ENCODE measurements at regions not wholly inside any gene's neighbourhood (a gene's known extent, or its start where the extent isn't known, plus 50 kb on each side); places are given as distances from the start of the nearest gene placed in this dataset.

DNA sequence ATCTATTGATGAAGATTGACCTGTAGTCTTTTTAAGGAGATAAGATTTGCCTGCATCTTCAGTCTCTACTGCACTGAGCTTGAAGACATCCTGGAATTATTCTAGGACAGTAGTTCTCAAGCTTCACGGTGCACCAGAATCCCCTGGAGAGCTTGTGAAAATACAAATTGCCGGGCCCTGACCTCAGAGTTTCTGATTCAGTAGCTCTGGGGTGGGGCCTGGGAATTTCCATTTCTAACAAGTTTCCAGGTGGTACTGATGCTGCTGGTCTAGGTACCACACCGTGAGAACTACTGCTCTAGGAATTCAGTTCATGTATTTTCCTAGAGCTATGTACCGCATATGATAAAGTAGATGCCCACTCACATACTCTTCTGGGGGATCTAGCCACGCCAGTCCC lies 246.1 kb downstream of the HS3ST3B1 start:
- Histone ChIP-seq H2AFZ (ENCODE audit: low read length) (no peak overlapping the region), H3K27me3 (ENCODE audit: insufficient read depth, low read length) (no peaks in the 10 kb centered on the region; the same call in 1 of the 2 replicates), H3K9me3 (ENCODE audit: low read length) (no peaks in the 10 kb centered on the region), H3F3A (ENCODE audit: insufficient read depth, low read length) (no peaks in the 10 kb centered on the region), H3K4me1 (ENCODE audit: insufficient read depth, low read length, severe bottlenecking) (no peaks in the 10 kb centered on the region), H3K4me3 (ENCODE audit: low read depth, low read length, poor library complexity, severe bottlenecking) (no peak overlapping the region), H3K27ac (ENCODE audit: low read depth, low read length, poor library complexity, severe bottlenecking) (no peak overlapping the region), H3K9ac (ENCODE audit: low read length) (no peak overlapping the region), H3K36me3 (ENCODE audit: insufficient read depth, low read length) (no peaks in the 10 kb centered on the region), H3K4me2 (ENCODE audit: low read length) (no peak overlapping the region), H3K9me2 (ENCODE audit: low read depth, low read length) (no peaks in the 10 kb centered on the region), H3K79me2 (ENCODE audit: insufficient read depth, low read length) (no peaks in the 10 kb centered on the region), H4K20me1 (ENCODE audit: insufficient read depth, low read length) (no peaks in the 10 kb centered on the region)
- TF ChIP-seq, protein P1, sequence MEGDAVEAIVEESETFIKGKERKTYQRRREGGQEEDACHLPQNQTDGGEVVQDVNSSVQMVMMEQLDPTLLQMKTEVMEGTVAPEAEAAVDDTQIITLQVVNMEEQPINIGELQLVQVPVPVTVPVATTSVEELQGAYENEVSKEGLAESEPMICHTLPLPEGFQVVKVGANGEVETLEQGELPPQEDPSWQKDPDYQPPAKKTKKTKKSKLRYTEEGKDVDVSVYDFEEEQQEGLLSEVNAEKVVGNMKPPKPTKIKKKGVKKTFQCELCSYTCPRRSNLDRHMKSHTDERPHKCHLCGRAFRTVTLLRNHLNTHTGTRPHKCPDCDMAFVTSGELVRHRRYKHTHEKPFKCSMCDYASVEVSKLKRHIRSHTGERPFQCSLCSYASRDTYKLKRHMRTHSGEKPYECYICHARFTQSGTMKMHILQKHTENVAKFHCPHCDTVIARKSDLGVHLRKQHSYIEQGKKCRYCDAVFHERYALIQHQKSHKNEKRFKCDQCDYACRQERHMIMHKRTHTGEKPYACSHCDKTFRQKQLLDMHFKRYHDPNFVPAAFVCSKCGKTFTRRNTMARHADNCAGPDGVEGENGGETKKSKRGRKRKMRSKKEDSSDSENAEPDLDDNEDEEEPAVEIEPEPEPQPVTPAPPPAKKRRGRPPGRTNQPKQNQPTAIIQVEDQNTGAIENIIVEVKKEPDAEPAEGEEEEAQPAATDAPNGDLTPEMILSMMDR (IDR thresholded peaks at IDR 0.05; ENCODE audit: low read length) = no peak
- no peak for TF ChIP-seq EZH2 (IDR thresholded peaks at IDR 0.05; ENCODE audit: borderline replicate concordance, low read length)

DNA sequence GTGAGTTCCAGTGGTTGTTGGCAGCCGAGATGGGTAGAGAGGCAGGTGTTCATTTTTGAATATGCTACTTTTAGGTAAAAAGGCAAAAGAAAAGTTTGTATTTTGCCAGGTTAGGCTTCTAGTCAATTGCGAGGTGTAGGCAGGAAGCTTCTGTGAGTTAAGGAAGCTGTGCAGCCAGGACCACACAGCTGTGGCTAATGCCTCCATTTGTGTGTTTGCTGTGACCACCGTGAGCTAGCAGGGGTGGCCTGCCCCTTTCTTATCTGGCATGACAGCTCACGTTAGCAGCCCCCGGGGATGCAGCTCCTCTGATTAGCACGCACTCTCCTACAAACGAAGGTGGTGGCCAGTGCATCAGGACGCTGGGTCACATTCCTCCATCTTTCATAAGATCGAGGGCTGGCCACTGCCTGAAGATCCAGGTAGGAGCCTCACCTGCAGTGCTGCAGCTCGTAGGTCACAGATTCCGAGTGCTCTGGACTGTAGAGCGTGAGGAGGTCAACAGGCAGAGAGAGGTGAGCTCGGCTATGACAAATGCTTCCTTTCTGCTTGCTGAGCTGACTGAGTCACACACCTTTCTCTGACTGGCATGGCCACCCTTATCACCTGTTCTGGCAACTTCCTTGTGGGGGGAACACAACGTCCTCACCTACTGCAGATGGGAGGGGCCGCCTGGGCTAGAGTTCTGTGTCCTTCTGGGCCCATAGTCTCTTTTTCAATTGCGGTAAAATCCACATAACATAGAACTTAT lies 244.4 kb downstream of the HS3ST3B1 start:
- no peak overlapping the region for H2AFZ ChIP-seq (ENCODE audit: low read length)
- no peak overlapping the region for H3K27ac ChIP-seq (ENCODE audit: low read depth, low read length, poor library complexity, severe bottlenecking)
- no peaks in the 10 kb centered on the region; the same call in 1 of the 2 replicates for H3K27me3 ChIP-seq (ENCODE audit: insufficient read depth, low read length)
- H3F3A ChIP-seq (ENCODE audit: insufficient read depth, low read length) = no peaks in the 10 kb centered on the region
- H3K36me3 ChIP-seq (ENCODE audit: insufficient read depth, low read length) = no peaks in the 10 kb centered on the region
- no peaks in the 10 kb centered on the region for H3K79me2 ChIP-seq (ENCODE audit: insufficient read depth, low read length)
- H3K9ac ChIP-seq (ENCODE audit: low read length) = no peak overlapping the region
- H3K4me3 ChIP-seq (ENCODE audit: low read depth, low read length, poor library complexity, severe bottlenecking) = no peak overlapping the region
- no peak overlapping the region for H3K4me2 ChIP-seq (ENCODE audit: low read length)
- H3K9me3 ChIP-seq (ENCODE audit: low read length) = no peaks in the 10 kb centered on the region
- TF ChIP-seq EZH2 (IDR thresholded peaks at IDR 0.05; ENCODE audit: borderline replicate concordance, low read length) = no peak
- TF ChIP-seq, protein P1 (IDR thresholded peaks at IDR 0.05; ENCODE audit: low read length) = no peak
- H4K20me1 ChIP-seq (ENCODE audit: insufficient read depth, low read length) = no peaks in the 10 kb centered on the region
- no peaks in the 10 kb centered on the region for H3K9me2 ChIP-seq (ENCODE audit: low read depth, low read length)
- H3K4me1 ChIP-seq (ENCODE audit: insufficient read depth, low read length, severe bottlenecking) = no peaks in the 10 kb centered on the region

DNA sequence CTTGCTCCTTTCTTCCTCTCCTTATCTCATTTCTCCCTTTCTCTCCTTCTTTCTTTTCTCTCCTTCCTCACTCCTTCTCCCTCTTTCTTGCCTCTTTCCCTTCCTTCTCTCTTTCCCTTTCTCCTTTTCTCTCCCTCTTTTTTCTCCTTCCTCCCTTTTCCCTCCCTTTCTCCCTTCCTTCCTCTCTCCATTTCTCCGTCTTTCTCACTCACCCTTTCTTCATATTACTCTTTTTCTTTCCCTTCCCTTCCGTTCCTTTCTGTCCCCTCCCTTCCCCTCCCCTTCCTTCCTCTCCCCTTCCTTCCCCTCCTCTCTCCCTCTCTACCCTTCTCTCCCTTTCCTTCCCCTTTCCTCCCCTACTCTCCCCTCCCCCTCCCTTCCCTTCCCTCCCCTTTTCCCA lies 240.8 kb downstream of the HS3ST3B1 start:
- no peaks in the 10 kb centered on the region for H3K4me1 ChIP-seq (ENCODE audit: insufficient read depth, low read length, severe bottlenecking)
- H3K27me3 ChIP-seq (ENCODE audit: insufficient read depth, low read length) = no peaks in the 10 kb centered on the region; the same call in 1 of the 2 replicates
- H3K9ac ChIP-seq (ENCODE audit: low read length) = no peak overlapping the region
- H3K4me2 ChIP-seq (ENCODE audit: low read length) = no peak overlapping the region
- no peak overlapping the region for H3K27ac ChIP-seq (ENCODE audit: low read depth, low read length, poor library complexity, severe bottlenecking)
- TF ChIP-seq, protein P1 (IDR thresholded peaks at IDR 0.05; ENCODE audit: low read length) = no peak
- TF ChIP-seq EZH2 (IDR thresholded peaks at IDR 0.05; ENCODE audit: borderline replicate concordance, low read length) = no peak
- H3K9me3 ChIP-seq (ENCODE audit: low read length) = no peaks in the 10 kb centered on the region
- no peaks in the 10 kb centered on the region for H3K9me2 ChIP-seq (ENCODE audit: low read depth, low read length)
- H3K36me3 ChIP-seq (ENCODE audit: insufficient read depth, low read length) = no peaks in the 10 kb centered on the region
- H3K4me3 ChIP-seq (ENCODE audit: low read depth, low read length, poor library complexity, severe bottlenecking) = no peak overlapping the region
- no peaks in the 10 kb centered on the region for H3K79me2 ChIP-seq (ENCODE audit: insufficient read depth, low read length)
- H3F3A ChIP-seq (ENCODE audit: insufficient read depth, low read length) = no peaks in the 10 kb centered on the region
- no peaks in the 10 kb centered on the region for H4K20me1 ChIP-seq (ENCODE audit: insufficient read depth, low read length)
- H2AFZ ChIP-seq (ENCODE audit: low read length) = no peak overlapping the region
